Memory B cell (primary cell): ENCODE measurements at regions not wholly inside any gene's neighbourhood (a gene's known extent, or its start where the extent isn't known, plus 50 kb on each side); places are given as distances from the start of the nearest gene placed in this dataset.

ENCODE experiments used
- ATAC-seq: fragments of 150-1000 bp; cut with Tn5 transposase; 2 replicates; pipeline ENCODE4 v1.10.0; 2021; ENCODE audit warnings: low read depth, mild to moderate bottlenecking, moderate library complexity
- DNase-seq, 2 donors: peaks; one replicate each; pipeline ENCODE4 v3.0.0; 2022; ENCODE audit warnings: low spot score in 2 of 2
- H3K27ac Mint-ChIP-seq: one replicate; pipeline ENCODE4 v1.8.0; 2022; ENCODE audit warnings: mild to moderate bottlenecking, moderate library complexity, mixed read lengths
- H3K27me3 Mint-ChIP-seq: one replicate; pipeline ENCODE4 v1.8.0; 2022; ENCODE audit warnings: mixed read lengths
- H3K36me3 Mint-ChIP-seq: one replicate; pipeline ENCODE4 v1.8.0; 2022; ENCODE audit warnings: mild to moderate bottlenecking, mixed read lengths
- H3K4me1 Mint-ChIP-seq: one replicate; pipeline ENCODE4 v1.8.0; 2022; ENCODE audit warnings: mixed read lengths
- H3K4me3 Mint-ChIP-seq: one replicate; pipeline ENCODE4 v1.8.0; 2022; ENCODE audit warnings: mild to moderate bottlenecking, moderate library complexity, mixed read lengths
- H3K9me3 Mint-ChIP-seq: one replicate; pipeline ENCODE4 v1.8.0; 2022; ENCODE audit warnings: mixed read lengths

GRCh38 chr4:136750897-136751296, 781.4 kb downstream of the PCDH18 start:
- H3K9me3 Mint-ChIP-seq, result no peaks in the 10 kb centered on the region
- H3K36me3 Mint-ChIP-seq, result no peaks in the 10 kb centered on the region
- H3K4me1 Mint-ChIP-seq, result no peaks in the 10 kb centered on the region
- ATAC-seq (no peak), DNase-seq (no peak)
- no peak overlapping the region for H3K4me3 Mint-ChIP-seq
- no peaks in the 10 kb centered on the region for H3K27me3 Mint-ChIP-seq
- H3K27ac Mint-ChIP-seq, result no peak overlapping the region

DNA sequence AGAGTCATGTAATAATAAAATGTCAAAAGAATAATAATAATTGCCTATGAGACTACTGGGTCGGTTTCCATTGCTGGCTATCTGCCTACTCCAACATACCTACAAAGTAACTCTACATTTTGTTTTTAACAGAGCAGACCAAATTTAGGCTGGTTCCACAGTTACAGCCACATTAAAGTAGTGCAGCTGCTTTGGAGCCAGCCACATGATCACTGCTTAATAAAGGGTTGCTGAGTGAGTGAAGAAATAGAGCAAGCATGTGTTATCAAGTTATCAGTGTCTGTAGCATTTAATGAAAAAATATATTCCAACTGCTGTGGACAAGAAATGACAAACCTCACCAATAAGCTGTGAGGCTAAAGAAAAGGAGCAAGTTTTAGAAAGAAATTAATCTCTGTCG, 782.3 kb downstream of the PCDH18 start:
- no peaks in the 10 kb centered on the region for H3K27me3 Mint-ChIP-seq
- DNase-seq (no peak), ATAC-seq (no peak)
- no peaks in the 10 kb centered on the region for H3K4me1 Mint-ChIP-seq
- H3K4me3 Mint-ChIP-seq, result no peak overlapping the region
- no peaks in the 10 kb centered on the region for H3K36me3 Mint-ChIP-seq
- H3K9me3 Mint-ChIP-seq, result no peaks in the 10 kb centered on the region
- H3K27ac Mint-ChIP-seq, result no peak overlapping the region

GRCh38 chr4:136748773-136749172, 783.5 kb downstream of the PCDH18 start:
- H3K36me3 Mint-ChIP-seq, result no peaks in the 10 kb centered on the region
- H3K9me3 Mint-ChIP-seq, result no peaks in the 10 kb centered on the region
- no peak for DNase-seq
- no peaks in the 10 kb centered on the region for H3K27me3 Mint-ChIP-seq
- H3K4me1 Mint-ChIP-seq, result no peaks in the 10 kb centered on the region
- no peak overlapping the region for H3K27ac Mint-ChIP-seq
- H3K4me3 Mint-ChIP-seq, result no peak overlapping the region
- no peak for ATAC-seq

GRCh38 chr4:136748165-136748564, 784.1 kb downstream of the PCDH18 start:
- H3K27ac Mint-ChIP-seq, result no peak overlapping the region

GRCh38 chr4:136743238-136743637, 789.1 kb downstream of the PCDH18 start:
- ATAC-seq (no peak), DNase-seq (no peak)
- Mint-ChIP-seq H3K27me3 (no peaks in the 10 kb centered on the region), H3K9me3 (peaks cover 2% of the 10 kb centered on the region), H3K36me3 (no peaks in the 10 kb centered on the region), H3K27ac (no peak overlapping the region), H3K4me1 (no peaks in the 10 kb centered on the region), H3K4me3 (no peak overlapping the region)

More at GRCh38 chr4:136748165-136748564, 784.1 kb downstream of the PCDH18 start:
- ATAC-seq, result no peak
- Mint-ChIP-seq H3K4me1 (no peaks in the 10 kb centered on the region), H3K27me3 (no peaks in the 10 kb centered on the region), H3K36me3 (no peaks in the 10 kb centered on the region), H3K9me3 (no peaks in the 10 kb centered on the region), H3K4me3 (no peak overlapping the region)
- no peak for DNase-seq

GRCh38 chr4:136742333-136742732, 790.0 kb downstream of the PCDH18 start:
- Mint-ChIP-seq H3K27me3 (no peaks in the 10 kb centered on the region), H3K4me3 (no peak overlapping the region), H3K27ac (no peak overlapping the region), H3K36me3 (no peaks in the 10 kb centered on the region), H3K4me1 (no peaks in the 10 kb centered on the region), H3K9me3 (peaks cover 2% of the 10 kb centered on the region)
- ATAC-seq, result no peak
- no peak for DNase-seq

DNA sequence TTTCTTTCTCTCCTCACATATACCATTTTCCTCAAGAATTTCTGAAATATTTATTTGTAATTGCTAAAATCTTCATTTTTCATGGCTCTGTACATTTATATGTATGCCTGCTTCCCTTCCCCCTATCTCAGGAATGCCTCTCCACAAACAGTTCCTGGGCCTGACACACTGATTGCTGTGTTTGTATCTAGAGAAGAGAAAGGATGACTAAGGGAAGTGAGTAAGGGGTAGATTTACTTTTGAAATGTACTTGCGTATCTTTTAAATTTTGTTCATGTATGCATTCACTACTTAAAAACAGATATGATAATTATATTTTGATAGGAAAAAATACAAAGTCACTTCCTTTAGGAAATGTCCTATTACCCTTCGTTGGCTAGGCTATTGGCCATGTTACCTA, 790.8 kb downstream of the PCDH18 start:
- DNase-seq (no peak), ATAC-seq (no peak)
- Mint-ChIP-seq H3K27ac (no peak overlapping the region), H3K9me3 (peaks cover 2% of the 10 kb centered on the region), H3K36me3 (no peaks in the 10 kb centered on the region), H3K4me1 (no peaks in the 10 kb centered on the region), H3K4me3 (no peak overlapping the region), H3K27me3 (no peaks in the 10 kb centered on the region)

GRCh38 chr4:136740326-136740725, 792.0 kb downstream of the PCDH18 start:
- Mint-ChIP-seq H3K9me3 (peaks cover 2% of the 10 kb centered on the region), H3K36me3 (no peaks in the 10 kb centered on the region), H3K27me3 (no peaks in the 10 kb centered on the region), H3K4me3 (no peak overlapping the region), H3K4me1 (no peaks in the 10 kb centered on the region), H3K27ac (no peak overlapping the region)
- ATAC-seq (no peak), DNase-seq (no peak)

GRCh38 chr4:136737066-136737465, 795.2 kb downstream of the PCDH18 start:
- Mint-ChIP-seq H3K27me3 (no peaks in the 10 kb centered on the region), H3K4me3 (no peak overlapping the region), H3K9me3 (no peaks in the 10 kb centered on the region), H3K4me1 (no peaks in the 10 kb centered on the region), H3K27ac (no peak overlapping the region), H3K36me3 (no peaks in the 10 kb centered on the region)
- ATAC-seq (no peak), DNase-seq (no peak)

- DNase-seq, result no peak
- H3K4me3 Mint-ChIP-seq, result no peak overlapping the region
- no peaks in the 10 kb centered on the region for H3K4me1 Mint-ChIP-seq
- ATAC-seq, result no peak
- H3K27me3 Mint-ChIP-seq, result no peaks in the 10 kb centered on the region
- peaks cover 2% of the 10 kb centered on the region for H3K9me3 Mint-ChIP-seq
- H3K36me3 Mint-ChIP-seq, result no peaks in the 10 kb centered on the region
- H3K27ac Mint-ChIP-seq, result no peak overlapping the region
Observed at GRCh38 chr4:136731025-136731424, 801.3 kb downstream of the PCDH18 start.

- no peak overlapping the region for H3K4me3 Mint-ChIP-seq
- no peak for ATAC-seq
- no peaks in the 10 kb centered on the region for H3K36me3 Mint-ChIP-seq
- no peaks in the 10 kb centered on the region for H3K27me3 Mint-ChIP-seq
- no peak for DNase-seq
- H3K4me1 Mint-ChIP-seq, result no peaks in the 10 kb centered on the region
- H3K27ac Mint-ChIP-seq, result no peak overlapping the region
- H3K9me3 Mint-ChIP-seq, result peaks cover 10% of the 10 kb centered on the region
Observed at GRCh38 chr4:136725286-136726081, 806.8 kb downstream of the PCDH18 start.

GRCh38 chr4:136713140-136713539, 819.2 kb downstream of the PCDH18 start:
- H3K4me3 Mint-ChIP-seq, result no peak overlapping the region
- DNase-seq (no peak), ATAC-seq (no peak)
- H3K27ac Mint-ChIP-seq, result no peak overlapping the region
- H3K4me1 Mint-ChIP-seq, result no peaks in the 10 kb centered on the region
- H3K36me3 Mint-ChIP-seq, result no peaks in the 10 kb centered on the region
- H3K9me3 Mint-ChIP-seq, result peaks cover 2% of the 10 kb centered on the region
- no peaks in the 10 kb centered on the region for H3K27me3 Mint-ChIP-seq

GRCh38 chr4:136709897-136710296, 822.4 kb downstream of the PCDH18 start:
- no peaks in the 10 kb centered on the region for H3K27me3 Mint-ChIP-seq
- no peaks in the 10 kb centered on the region for H3K36me3 Mint-ChIP-seq
- no peaks in the 10 kb centered on the region for H3K4me1 Mint-ChIP-seq
- no peaks in the 10 kb centered on the region for H3K9me3 Mint-ChIP-seq
- H3K4me3 Mint-ChIP-seq, result no peak overlapping the region
- ATAC-seq (no peak), DNase-seq (no peak)
- no peak overlapping the region for H3K27ac Mint-ChIP-seq

DNA sequence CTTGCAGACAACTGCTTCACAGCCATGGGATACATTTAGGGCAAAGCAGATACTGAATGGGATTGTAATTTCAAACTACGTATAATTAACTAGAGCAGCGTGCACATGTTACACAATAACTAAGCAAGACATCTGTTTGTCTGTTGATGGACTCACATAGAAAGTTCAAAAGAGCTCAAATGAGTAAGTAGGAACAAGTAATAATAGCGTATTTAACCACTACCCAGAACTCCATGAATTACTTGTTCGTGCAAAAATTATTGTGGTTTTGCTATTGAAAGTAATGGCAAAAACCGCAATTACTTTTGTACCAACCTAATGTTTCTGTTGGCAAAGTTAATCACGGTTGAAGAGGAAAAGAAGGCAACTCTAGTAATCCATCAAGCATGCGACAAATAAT, 825.4 kb downstream of the PCDH18 start:
- Mint-ChIP-seq H3K27me3 (no peaks in the 10 kb centered on the region), H3K9me3 (peaks cover 2% of the 10 kb centered on the region), H3K27ac (no peak overlapping the region), H3K36me3 (no peaks in the 10 kb centered on the region), H3K4me3 (no peak overlapping the region), H3K4me1 (no peaks in the 10 kb centered on the region)
- ATAC-seq, result no peak
- no peak for DNase-seq

DNA sequence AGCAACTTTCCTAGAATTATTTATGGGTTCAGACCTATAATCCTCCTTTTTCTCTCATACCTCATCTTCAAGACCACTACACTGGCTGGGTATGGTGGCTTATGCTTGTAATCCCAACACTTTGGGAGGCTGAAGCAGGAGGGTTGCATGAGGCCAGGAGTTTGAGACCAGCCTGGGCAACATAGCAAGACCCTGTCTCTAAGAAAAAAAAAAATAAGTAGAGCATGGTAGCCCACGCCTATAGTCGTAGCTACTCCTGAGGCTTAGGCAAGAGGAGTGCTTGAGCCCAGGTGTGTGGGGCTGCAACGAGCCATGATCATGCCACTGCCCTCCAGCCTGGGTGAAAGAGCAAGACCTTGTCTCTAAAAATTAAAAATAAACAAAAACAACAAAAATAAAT, 832.4 kb downstream of the PCDH18 start:
- no peak for ATAC-seq
- no peaks in the 10 kb centered on the region for H3K36me3 Mint-ChIP-seq
- DNase-seq, result no peak
- H3K4me1 Mint-ChIP-seq, result no peaks in the 10 kb centered on the region
- H3K9me3 Mint-ChIP-seq, result peaks cover 5% of the 10 kb centered on the region
- no peak overlapping the region for H3K27ac Mint-ChIP-seq
- H3K27me3 Mint-ChIP-seq, result no peaks in the 10 kb centered on the region
- no peak overlapping the region for H3K4me3 Mint-ChIP-seq
